ENCODE measurements at regions not wholly inside any gene's neighbourhood (a gene's known extent, or its start where the extent isn't known, plus 50 kb on each side); places are given as distances from the start of the nearest gene placed in this dataset.
A peak's percentile ranks its signal among the peaks of the same experiment; 100 is the strongest.
"Not testable (repeated sequence)": the region's sequence is repeated elsewhere in the genome, so short reads cannot be mapped to it uniquely, and the experiment has no call there.

DNA sequence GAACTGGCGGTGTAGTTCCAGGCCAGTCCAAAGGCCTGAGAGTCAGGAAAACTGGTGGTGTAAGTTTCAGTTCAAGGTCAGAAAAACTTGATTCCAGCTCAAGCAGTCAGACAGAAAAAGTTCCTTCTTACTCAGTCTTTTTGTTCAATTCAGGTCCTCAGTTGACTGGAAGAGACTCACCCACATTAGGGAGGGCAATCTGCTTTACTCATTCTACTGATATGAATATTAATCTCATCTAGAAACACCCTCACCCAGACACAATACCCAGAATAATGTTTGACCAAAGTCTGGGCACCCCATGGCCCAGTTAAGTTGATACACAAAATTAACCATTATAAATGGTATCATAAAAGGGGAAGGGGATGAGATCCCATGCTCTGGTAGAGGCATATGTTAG is 50.1 kb upstream of the LTA4H start:
- Histone ChIP-seq H3K36me3 (no peaks in the 10 kb centered on the region), H3K27me3 (ENCODE audit: low read depth) (no peaks in the 10 kb centered on the region), H3K4me1 (no peaks in the 10 kb centered on the region), H3K27ac (no peak overlapping the region), H3K4me3 (no peak overlapping the region), H3K9me3 (peaks cover 5% of the 10 kb centered on the region)
- intact Hi-C loops (cut with DNase I), result no loop called here
- no peak for TF ChIP-seq CTCF (IDR thresholded peaks at IDR 0.05)
- DNase-seq (no peak), ATAC-seq (no peak)

- H3K27me3 ChIP-seq (ENCODE audit: low read depth); ATAC-seq; DNase-seq; H3K36me3 ChIP-seq; H3K27ac ChIP-seq; H3K4me3 ChIP-seq; intact Hi-C loops (cut with DNase I); H3K9me3 ChIP-seq; H3K4me1 ChIP-seq: not testable (repeated sequence)
Measured at GRCh38 chr12:96086190-96086589, 50.8 kb upstream of the LTA4H start.

DNA sequence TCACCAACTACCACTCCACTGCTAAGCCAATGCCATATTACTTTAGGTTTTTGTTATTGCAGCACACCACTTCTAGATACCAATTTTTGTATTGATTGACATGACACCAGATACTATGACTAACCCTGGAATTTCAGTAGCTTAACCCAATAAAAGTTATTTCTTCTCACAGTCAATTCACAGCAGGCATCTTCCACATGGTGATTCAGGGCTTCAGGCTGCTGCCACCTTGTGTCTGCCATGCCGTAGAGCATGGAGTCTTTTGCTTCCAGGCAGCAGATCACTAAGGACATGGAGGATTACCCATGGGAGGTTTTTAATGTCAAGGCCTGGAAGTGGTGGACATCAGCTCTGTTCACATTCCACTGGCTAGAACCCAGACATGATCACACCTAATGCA is 56.4 kb upstream of the LTA4H start:
- ATAC-seq, result no peak
- intact Hi-C loops (cut with DNase I), result no loop called here

GRCh38 chr12:96093543-96094196 is 58.3 kb upstream of the LTA4H start:
- Histone ChIP-seq H3K27ac (no peak overlapping the region), H3K36me3 (no peaks in the 10 kb centered on the region), H3K9me3 (no peaks in the 10 kb centered on the region), H3K27me3 (ENCODE audit: low read depth) (no peaks in the 10 kb centered on the region), H3K4me3 (no peak overlapping the region), H3K4me1 (no peaks in the 10 kb centered on the region)
- DNase-seq (no peak), ATAC-seq (no peak)
- TF ChIP-seq CTCF (IDR thresholded peaks at IDR 0.05), result no peak
- intact Hi-C loops (cut with DNase I), result no loop called here

More for the DNA sequence above, 56.4 kb upstream of the LTA4H start:
- H3K9me3 ChIP-seq, result no peaks in the 10 kb centered on the region
- H3K4me3 ChIP-seq, result no peak overlapping the region
- H3K27ac ChIP-seq, result no peak overlapping the region
- H3K27me3 ChIP-seq (ENCODE audit: low read depth), result no peaks in the 10 kb centered on the region
- no peaks in the 10 kb centered on the region for H3K36me3 ChIP-seq
- DNase-seq, result no peak
- no peak for TF ChIP-seq CTCF (IDR thresholded peaks at IDR 0.05)
- no peaks in the 10 kb centered on the region for H3K4me1 ChIP-seq

- Histone ChIP-seq H3K4me3 (no peak overlapping the region), H3K9me3 (no peaks in the 10 kb centered on the region), H3K27ac (no peak overlapping the region), H3K27me3 (ENCODE audit: low read depth) (no peaks in the 10 kb centered on the region), H3K36me3 (no peaks in the 10 kb centered on the region), H3K4me1 (no peaks in the 10 kb centered on the region)
- no peak for TF ChIP-seq CTCF (IDR thresholded peaks at IDR 0.05)
- DNase-seq, result no peak
- intact Hi-C loops (cut with DNase I), result no loop called here
- ATAC-seq, result peak; percentile 29 to 31
Measured at GRCh38 chr12:96094201-96094600, 58.8 kb upstream of the LTA4H start.

DNA sequence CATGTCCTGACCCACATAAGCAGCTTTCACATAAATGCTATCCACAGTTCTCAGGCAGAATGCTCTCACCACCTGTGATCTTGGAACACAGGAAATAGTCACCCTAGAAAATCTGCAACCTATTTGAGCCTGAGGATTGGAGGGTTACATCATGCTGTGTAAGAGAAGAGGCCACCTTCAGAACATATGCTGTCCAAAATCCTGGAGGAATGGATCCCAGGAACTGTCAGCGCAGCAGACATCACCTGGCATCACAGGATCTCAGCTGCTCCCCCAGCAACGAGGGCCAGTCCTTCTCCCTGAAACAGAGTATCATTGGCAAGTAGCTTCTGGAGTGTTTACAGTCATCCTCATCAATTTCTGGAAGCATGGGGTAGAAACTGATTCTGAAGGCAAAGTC is 63.2 kb upstream of the LTA4H start:
- no peaks in the 10 kb centered on the region for H3K27me3 ChIP-seq (ENCODE audit: low read depth)
- DNase-seq, result no peak
- no peak overlapping the region for H3K4me3 ChIP-seq
- no peaks in the 10 kb centered on the region for H3K36me3 ChIP-seq
- H3K9me3 ChIP-seq, result no peaks in the 10 kb centered on the region
- intact Hi-C loops (cut with DNase I), result no loop called here
- H3K27ac ChIP-seq, result no peak overlapping the region
- H3K4me1 ChIP-seq, result peaks cover 12% of the 10 kb centered on the region
- no peak for ATAC-seq
- no peak for TF ChIP-seq CTCF (IDR thresholded peaks at IDR 0.05)

Data from lower lobe of right lung (tissue), 2 donors.